IPS DF 4.7 (cell line): ENCODE measurements at regions not wholly inside any gene's neighbourhood (a gene's known extent, or its start where the extent isn't known, plus 50 kb on each side); places are given as distances from the start of the nearest gene placed in this dataset.
"Not testable (repeated sequence)": the region's sequence is repeated elsewhere in the genome, so short reads cannot be mapped to it uniquely, and the experiment has no call there.

Experiments used
- DNase-seq: peaks from one replicate; pipeline ENCODE4 v3.0.0-alpha.2; 2013; ENCODE audit warnings: low spot score; ENCODE audit errors: extremely low read depth

DNA sequence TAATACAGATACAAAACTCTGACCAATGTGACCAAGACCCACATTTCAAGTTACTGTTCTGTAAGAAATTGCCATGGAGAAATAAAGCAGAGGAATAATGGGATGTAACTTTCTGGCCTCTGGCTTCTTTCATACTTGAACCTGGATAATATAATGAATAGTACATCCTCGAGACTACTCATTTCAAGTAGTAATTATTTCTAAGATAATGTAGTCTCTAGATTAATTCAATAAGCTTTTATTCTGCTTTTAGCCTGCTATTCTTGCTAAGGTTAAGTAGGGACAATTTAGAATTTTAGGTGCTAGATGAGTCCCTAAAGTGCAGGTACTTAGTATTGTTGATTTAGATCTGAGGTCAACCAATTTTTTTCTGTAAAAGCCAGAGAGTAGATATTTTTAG lies 178.7 kb upstream of the IL15 start:
- DNase-seq = no peak

DNA sequence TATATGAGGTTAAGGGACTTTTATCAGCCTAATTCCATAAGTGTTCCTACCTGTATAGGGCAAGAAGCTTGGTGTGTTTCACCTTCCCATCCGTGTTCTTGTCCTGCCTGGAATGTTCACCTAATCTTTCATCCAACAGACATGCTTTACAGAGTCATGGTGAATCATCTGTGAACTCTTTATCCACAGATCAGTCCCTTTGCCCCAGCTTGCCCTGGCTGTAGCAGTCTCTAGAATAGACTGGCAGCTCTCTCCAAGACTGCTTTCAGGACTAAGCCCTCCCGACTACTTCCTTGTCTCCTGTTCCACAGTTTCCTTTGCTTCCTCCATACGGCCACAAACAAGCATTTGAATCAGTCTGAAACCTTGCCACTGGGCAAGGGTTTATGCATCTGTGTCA lies 177.9 kb upstream of the IL15 start:
- DNase-seq = no peak

DNA sequence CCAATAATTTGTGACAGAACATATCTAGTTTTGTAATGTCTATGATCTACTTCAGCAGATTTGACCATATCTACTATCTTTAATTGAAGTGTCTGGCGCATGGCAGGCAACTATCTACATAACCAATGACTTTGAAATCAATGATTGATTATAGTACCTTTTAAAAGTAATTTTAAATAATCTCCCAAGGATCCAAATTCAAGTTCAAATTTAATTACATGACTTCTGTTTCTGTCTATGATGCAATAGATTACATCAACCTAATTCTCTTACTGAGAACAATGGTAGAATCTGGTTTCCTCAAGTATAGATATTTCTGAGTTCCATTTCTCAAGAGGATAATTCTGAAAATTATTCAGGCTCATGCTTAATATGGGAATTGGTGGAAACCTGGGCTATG lies 177.4 kb upstream of the IL15 start:
- DNase-seq = no peak

DNA sequence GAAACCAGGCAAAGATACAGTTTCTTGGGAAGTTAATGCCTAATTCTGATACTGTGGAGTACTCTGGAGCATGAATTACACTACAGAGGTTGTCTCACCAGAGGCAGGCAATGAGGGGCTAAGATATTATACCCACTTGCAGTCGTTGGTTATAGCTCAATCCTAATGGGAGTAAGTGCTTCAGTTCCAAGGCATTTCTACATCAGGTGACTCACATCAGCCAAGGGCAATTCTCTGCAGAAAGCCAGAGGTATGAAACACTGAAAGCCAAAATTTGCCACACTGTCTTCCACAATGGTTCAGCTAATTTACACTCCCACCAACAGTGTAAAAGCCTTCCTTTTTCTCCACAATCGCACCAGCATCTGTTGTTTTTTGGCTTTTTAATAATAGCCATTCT lies 174.0 kb upstream of the IL15 start:
- no peak for DNase-seq

DNA sequence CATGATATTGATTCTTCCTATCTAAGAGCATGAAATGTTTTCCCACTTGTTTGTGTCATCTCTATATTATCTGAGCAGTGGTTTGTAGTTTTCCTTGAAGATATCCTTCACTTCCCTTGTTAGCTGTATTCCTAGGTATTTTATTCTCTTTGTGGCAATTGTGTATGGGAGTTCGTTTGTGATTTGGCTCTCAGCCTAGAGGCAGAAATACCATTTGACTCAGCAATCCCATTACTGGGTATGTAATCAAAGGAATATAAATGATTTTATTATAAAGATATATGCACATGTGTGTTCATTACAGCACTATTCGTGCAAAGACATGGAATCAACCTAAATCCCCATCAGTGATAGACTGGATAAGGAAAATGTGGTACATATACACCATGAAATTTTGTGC lies 172.7 kb upstream of the IL15 start:
- no peak for DNase-seq

DNA sequence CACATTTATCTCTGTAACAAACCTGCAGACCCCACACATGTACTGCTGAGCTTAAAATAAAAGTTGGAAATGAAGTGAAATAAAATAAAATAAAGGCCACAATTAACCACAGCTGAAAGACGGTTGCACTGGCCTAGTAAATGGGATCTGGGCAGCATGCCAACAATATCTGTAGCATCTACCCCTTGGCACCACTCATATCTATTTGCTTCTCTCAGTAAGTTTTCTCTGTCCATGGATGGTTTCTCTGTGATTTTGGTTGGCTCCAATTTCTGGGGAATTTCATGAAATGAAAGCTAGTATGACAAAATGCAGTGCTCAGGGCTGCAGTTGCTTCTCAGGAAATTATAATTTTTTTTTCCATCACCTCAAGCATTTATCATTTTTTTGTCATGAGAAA lies 172.0 kb upstream of the IL15 start:
- DNase-seq = no peak

DNA sequence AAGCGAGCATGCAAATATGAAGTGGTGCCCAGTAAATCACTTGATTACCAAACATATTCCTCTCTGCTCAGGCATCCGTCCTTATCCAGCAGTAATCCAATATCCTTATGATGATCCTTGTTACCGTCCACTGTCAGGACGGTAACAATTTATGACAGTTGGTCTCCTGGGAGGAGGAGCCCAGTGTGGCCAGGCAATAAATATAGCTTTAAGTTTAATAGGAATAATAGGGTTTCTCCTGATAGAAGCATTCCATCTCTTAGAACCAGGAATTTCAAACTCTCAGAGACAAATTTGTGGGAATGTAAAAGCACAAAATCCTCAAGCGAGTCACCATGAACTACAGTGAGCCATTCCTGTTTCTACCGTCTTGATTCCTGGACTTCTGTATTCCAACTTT lies 171.2 kb upstream of the IL15 start:
- DNase-seq = no peak

DNA sequence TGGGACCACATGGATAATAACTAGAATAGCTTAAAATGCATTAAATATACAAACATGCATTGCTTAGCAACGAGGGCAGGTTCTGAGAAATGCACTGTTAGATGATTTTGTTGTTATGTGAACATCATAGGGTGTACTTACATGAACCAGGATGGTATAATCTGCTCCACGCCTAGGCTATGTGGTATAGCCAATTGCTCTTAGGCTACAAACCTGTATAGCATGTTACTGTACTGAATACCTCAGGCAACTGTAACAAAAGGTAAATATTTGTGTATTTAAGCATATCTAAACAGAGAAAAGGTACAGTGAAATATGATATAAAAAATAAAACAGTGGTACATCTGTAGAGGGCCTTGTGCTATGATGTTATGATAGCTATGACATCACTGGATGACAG lies 169.2 kb upstream of the IL15 start:
- DNase-seq = no peak

DNA sequence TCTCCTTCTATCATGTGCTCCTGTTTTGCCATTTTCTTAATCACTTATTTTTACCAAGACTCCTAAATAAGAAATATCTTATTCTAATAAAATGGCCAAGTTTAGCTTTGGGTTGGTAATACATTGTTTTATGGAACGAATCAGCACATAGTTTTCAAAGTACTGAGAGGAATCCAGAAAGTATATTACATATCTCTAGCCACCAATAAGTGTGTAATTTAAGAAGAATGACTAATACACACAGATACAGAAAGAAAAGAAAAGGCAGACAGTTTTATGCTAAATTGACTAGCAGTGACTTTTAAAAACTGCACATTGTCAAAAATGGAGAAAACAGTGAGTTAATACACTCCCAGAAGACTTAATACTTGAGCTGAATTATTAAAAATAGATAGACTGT lies 167.0 kb upstream of the IL15 start:
- no peak for DNase-seq

DNA sequence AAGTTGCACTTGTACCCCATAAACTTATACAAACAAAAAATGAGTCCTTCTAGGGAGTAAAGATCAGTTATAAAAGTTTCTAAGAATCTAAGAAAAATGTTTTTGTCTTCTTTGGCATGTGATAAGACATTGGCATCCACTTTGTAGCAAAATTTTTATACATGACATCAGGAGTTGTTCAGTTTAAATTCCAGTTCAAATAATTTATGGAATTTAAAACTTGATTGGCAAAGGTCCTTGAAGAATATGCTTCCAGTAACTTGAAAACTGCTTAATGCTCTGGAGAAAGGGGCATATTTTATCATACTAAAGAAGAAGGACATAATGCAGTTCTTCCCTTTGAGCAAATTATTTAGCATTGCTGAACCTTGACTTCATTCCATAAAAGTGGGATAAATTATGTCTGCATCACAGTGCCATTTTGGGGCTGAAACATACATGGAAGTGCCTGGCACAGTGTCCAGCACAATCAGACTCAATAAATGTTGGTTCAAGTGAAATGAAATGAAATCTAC lies 163.3 kb upstream of the IL15 start:
- no peak for DNase-seq

DNA sequence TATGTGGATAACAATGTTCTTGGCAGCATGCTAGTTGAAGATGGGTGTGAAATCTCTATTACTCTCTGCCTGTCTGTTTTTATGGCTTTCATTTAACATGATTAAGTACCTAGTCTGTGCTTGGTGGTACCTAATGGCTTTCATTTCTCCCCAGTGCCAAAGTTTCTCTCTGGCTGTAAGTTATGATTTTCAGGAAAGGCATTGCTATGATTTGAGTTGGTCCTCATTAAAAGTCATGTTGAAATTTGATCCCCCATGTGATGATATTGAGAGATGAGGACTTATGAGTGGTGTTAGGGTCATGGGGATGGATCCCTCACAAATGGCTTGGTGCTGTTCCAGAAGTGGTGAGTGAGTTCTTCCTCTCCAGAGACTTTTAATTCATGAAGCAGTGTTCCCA lies 162.4 kb upstream of the IL15 start:
- no peak for DNase-seq

DNA sequence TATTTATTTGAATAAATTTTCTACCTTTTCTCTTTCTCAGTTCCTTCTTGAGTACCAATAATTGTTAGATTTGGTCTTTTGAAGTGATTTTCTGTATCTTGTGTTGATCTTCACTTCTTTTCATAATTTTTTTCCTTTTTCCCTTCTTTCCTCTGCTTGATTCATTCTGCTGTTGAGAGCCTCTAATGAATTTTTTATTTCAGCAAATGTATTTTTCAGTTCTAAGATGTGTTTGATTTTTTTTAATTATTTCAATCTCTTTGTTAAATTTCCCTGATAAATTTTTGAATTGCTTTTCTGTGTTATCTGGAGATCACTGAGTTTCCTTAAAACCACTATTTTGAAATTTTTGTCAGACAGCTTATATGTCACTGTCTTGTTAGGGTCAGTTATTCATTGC lies 155.4 kb upstream of the IL15 start:
- no peak for DNase-seq

DNA sequence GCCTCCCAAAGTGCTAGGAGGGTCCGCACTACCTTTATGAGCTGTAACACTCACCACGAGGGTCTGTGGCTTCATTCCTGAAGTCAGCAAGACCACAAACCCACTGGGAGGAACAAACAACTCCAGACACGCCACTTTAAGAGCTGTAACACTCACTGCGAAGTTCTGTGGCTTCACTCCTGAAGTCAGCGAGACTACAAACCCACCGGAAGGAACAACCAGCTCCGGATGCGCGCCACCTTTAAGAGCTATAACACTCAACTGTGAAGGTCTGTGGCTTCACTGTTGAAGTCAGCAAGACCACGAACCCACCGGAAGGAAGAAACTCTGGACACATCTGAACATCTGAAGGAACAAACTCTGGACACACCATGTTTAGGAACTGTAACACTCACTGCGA lies 152.1 kb upstream of the IL15 start:
- not testable (repeated sequence) for DNase-seq

DNA sequence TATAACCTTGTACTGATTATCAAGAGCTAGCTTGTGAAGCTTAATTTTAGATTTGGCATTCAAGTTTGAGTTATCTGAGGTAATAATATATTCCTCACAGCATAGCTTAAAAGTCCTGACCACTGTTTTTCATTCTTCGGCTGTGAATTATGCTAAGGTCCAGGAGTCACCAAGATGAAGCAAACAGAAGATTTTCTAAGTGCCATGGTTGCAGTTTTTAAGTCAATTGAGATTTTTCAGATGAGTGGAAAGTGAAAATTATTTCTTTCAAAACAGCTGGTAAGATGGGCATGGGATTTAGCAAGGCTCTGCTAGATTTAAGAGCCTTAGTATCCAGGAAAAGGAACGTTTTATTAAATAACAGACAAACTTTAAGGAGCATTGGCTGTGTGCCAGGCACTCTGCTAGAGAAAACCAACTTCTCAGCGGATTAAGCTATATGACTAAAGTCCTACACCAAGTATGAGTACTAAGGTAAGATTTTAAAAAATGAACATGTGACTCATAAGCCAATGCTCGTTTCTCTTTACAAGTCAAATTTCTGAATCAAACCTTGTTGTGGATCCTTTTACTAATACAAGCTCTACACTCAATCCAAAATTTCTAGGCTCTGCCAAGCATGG lies 149.9 kb upstream of the IL15 start:
- DNase-seq = no peak

DNA sequence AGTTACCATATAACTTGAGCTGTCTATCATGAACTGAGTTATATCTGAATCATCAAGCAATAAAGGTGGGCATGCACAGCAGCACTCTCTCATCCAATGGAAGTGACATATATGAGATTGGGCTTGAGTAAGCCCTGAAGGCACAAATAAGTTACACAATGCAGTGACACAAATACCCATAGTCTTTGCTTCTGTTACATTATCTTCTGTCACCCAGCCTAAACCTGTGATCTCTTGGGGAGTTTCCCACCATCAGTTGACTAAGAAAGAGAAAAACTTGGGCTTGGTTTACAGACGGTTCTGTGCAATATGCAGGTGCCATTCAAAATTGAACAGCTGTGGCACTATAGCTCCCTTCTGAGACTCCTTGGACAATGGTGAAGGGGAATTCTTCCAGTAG lies 138.8 kb upstream of the IL15 start:
- no peak for DNase-seq

DNA sequence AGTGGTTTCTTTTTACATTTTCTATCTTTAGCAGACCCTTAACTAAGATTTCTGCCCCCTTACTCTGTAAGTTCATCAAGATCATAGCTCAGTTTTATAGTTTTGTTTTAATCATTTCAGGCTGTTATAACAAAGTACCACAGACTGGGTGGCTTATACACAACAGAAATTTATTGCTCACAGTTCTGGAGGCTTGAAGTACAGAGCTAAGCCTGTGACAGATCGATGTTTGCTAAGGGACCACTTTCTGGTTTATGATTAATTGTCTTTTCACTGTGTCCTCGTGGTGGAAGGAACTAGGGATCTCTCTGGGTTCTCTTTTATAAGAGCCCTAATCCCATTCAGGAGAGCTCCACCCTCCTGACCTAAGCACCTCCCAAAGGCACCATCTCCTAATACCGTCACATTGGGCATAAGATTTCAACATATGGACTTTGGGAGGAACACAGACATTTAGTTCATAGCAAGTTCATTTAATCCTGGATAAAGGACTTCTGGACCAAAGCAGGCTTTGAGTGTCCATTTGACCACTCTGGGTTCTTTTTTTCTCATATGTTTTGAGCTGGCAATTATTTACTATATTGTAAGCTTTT lies 137.0 kb upstream of the IL15 start:
- DNase-seq = no peak

DNA sequence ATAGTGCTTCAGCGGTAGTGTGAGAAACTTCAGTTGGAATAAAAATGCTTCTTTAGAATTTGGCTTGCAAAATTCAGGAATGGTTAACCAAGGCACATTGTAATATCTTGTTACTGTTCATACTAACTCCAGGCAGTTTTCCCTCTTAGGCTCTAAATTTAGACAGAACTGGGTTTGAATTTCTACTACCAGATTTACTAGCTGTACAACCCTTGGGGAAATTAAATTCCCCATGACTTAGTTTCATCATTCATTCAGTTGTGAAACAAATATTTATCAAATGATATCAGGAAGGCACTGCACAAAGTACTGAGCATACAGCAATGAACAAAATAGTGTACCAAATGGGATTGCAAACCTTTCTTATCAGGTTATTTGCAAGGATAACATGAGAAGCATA lies 135.0 kb upstream of the IL15 start:
- DNase-seq = no peak

DNA sequence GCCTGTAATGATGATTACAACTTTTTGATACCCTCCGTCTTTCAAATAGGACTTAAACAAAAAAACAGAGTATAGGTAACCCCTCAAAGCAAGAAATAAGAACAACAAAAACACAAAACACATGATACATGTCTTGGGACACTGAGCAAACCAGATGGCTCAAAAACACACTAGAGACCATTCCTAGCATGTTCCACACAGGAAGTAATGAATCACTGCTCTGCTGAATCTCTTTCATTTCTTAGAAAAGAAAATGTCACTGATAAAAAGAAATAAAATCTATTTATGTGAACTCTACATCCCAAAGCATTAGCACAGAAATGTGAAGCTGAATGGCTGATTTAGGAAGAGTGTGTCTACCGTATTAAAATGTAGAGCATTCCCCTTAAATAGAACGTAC lies 134.5 kb upstream of the IL15 start:
- DNase-seq = no peak

DNA sequence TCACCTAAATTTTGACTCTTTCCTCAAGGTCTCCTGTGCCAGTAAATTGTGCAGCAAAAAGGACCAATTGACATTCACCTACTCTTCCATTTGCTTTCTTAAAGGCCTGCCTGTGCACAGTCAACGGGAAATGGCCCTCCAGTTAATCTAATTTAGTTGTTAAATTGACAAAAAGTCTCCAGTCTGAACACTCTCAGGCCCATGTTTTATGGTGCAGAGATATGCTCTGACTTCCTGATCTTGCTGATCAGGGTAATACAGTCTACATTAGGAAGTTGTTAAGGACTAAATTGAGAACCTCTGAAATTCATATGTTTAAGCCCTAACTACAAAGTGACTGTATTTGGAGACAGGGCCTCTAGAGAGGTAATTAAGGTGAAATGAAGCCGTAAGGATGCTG lies 133.6 kb upstream of the IL15 start:
- no peak for DNase-seq

DNA sequence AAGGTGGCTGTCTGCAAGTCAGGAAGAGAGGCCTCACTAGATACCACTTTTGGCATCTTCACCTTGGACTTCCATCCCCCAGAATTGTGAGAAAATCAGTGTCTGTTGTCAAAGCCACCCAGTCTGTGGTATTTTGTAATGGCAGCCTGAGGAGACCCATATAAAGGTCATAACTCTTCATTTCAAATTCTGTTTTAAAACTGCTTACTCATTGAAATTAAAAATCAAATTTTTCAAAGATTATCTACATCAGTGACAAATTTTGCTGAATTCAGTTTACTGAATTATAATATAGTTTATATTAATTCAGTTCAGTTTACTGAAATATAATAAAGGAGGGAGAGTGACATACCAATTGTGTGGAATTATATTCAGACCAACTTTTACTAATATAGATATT lies 133.1 kb upstream of the IL15 start:
- DNase-seq = no peak

DNA sequence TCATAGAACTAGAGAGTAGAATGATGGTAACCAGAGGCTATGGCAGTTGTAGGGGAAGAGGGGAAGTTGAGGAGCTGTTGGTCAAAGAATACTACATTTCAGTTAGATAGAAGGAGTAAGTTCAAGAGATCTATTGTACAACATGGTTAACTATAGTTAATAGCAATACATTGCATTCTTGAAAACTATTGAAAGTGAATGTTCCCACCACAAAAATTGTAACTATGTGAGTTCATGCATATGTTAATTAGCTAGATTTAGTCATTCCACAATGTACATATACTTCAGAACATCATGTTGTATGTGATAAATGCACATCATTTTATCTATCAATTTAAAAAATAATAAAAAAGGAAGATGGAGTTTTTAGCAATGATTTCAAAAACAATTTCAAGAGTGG lies 125.3 kb upstream of the IL15 start:
- no peak for DNase-seq

DNA sequence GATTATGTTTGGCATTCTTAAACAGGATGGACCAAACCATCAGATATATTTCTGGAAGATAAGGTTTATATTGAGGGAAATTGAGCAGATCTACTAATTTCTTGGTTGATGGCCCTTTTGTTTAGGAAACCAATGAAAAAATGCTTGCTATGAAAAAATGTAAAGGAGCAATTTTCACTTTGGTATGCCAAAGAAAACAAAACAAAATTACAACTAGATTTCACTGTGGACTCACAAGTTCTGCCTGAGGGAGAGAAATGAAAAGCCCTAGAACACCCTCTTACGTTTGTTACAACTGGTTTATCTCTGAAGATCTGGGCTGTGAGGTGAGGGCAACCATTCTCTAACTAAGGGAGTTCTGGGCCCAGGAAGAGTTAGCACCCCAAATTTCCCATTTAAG lies 122.5 kb upstream of the IL15 start:
- no peak for DNase-seq

DNA sequence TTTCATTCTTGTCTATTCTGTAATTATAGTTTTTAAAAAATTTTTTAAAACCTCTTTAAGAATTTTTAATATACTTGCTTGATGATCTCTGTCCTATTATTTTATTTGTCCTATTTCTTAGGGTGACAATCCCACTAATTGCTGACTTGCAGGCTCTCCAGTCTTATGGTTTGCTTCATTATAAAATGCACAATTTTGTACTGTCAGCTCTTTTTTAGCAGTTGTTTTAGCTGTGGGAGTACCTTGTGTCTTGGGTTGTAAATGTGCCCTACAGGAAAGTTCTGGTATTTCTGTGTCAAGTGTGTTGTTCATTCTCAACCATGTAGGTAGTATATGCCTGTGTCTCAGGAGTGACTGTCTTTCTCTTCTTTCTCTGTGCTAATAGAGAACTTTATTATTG lies 118.2 kb upstream of the IL15 start:
- no peak for DNase-seq

DNA sequence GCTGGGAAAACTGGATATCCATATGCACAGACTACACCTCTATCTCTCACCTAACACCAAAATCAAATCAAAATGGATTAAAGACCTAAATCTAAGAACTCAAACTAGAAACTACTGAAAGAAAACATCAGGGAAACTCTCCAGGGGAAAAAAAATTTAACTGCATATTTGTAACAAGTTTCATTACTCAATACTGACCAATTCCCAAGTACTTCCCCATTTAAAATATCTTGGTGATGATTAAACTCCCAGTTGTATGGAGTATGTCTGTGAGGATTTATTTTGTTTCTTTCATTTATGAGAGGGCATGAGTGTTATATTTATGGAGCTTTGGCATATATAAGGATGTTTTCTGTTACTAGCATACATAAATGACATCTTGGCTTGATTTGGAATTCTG lies 112.3 kb upstream of the IL15 start:
- no peak for DNase-seq
